ENCODE measurements at regions not wholly inside any gene's neighbourhood (a gene's known extent, or its start where the extent isn't known, plus 50 kb on each side); places are given as distances from the start of the nearest gene placed in this dataset.
"Not testable (repeated sequence)": the region's sequence is repeated elsewhere in the genome, so short reads cannot be mapped to it uniquely, and the experiment has no call there.

DNA sequence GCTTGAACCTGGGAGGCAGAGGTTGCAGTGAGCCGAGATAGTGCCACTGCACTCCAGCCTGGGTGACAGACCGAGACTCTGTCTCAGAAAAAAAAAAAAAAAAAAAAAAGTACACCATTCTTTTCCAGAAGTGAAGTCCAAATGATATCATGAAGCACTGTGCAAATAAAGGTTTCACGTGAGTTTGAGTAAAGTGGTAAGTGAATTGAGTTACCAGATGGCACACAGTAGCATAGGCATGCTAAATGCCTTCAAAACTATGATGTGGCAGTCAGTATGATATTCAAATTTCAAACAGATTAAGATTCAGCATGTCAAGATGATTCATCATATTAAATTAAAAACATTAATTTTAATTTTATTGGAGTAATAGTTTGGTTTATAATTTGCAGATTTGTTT lies 195.2 kb downstream of the TAF11L14 start:
- DNase-seq = no peak

DNA sequence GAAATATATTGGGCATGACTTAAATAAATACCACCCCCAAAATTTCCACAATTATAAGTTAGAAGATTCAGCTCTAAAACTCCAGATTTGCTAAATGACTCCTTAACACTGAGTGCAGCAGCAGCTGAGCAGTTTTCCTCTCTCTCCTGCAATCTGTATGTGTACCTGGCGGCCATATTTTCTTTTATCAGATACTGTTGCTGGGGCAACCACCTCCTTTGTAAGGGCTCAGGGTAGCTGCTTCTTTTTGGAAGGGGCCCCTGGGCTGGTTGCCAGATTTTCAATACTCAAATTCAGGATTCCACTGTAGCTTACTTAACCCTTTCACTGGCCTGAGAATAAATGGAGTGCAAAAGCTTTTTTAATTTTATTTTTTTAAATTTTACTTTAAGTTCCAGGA lies 197.0 kb downstream of the TAF11L14 start:
- no peak for DNase-seq

DNA sequence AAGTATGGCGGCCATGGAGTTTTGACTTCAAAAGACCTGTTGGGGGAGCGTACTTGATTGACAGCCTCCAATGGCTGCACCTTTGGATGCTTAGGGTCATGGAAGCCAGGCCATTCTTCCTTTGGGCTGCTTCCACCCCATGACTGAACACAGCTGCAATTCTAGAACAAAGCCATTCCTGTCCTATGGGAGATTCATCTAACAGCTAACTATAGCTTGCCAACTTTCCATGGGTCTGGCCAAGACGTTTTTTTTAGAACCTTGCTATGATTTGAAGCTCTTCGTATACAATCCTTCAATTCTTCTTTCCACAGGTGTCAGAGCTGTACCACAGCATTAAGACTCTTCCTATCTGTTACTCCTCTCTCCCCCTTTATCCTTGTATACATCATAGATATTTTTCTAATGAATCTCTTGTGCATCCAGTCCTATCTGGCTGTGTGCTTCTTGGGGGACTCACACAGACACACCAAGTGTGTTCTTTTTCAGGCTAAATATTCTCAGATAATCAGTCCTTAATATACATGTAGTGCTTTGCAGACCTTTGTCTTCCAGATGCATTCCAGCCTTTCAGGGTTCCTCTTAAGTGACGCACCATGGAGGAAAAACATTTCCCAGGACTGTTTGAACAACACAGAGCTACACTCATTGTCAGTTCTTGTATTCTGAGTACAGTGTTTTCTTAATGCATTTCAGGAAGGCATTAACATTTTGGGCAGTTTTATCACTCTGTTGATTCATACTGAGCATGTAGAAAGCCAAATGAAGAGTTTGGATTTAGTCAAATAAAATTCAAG lies 198.9 kb downstream of the TAF11L14 start:
- no peak for DNase-seq

GRCh38 chr5:17837757-17838156 lies 203.5 kb downstream of the TAF11L14 start:
- DNase-seq = no peak

DNA sequence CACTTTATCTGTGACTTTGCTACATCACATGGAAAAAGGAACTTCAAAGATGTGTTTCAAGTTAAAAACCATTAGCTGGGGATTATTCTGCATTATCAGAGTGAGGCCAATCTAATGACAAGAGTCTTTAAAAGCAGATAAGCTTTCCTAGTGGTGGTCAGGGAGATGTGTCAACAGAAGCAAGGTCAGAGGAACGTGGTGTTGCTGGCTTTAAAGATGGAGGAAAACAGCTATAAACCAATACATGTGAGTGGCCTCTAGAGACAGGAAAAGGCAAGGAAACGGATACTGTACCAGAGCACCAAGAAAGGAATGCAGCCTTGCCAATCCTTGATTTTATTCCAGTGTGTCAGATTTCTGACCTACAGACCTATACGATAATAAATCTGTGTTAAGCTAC lies 204.2 kb downstream of the TAF11L14 start:
- no peak for DNase-seq

- DNase-seq = no peak
Measured at GRCh38 chr5:17839848-17840247, 205.6 kb downstream of the TAF11L14 start.

DNA sequence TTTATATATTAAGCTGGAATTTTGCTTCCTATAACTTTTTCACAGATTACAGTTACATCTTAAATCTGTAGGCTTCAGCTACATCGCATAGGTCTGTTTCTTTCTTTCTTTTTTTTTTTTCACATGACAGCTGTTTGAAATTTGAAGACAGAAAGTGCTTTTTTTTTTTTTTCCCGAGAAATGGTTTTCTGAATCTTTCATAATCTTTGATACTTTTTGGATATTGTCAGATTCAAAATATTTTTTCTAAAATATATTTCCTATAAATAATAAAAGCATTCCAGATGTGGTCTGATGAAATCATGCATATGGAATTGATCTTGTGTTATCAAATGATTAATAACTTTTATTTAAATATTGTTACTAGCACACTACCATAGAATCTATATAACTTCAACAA lies 212.2 kb downstream of the TAF11L14 start:
- no peak for DNase-seq

DNA sequence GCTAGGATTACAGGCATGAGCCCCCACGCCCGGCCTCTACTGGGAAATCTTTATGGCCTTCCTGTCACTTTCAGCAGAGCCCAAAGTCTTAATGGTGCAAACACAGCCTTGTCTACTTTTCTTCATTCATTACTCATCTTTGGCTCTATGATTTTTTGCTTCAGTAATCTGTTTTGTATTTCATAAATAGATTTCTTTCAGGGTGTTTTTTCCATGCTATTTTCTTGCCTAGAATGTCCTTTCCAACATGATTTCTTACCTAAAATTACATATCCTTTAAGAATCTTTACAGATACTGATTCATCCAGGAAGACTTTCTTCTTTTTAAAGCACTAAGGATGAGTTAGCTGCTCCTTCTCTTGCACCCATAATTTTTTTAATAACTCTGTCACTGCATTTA lies 213.0 kb downstream of the TAF11L14 start:
- DNase-seq = no peak

DNA sequence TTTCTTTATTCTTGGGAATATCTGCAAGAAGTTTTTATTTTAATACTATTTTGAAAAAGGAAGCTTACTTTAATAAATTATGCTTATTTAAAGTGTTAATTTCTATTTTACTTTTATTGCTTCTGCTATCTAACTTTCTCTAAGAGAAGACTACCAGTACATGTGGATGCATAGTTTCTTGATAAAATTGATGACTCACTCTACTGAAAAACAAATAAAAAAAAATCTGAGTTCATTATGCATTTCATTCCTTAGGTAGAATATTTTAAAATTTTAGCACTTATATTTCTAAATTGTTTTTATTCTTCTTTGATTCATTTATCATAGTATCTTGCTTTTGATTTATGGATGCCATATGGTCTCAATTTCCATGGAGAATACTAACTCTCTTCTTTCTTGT lies 217.9 kb downstream of the TAF11L14 start:
- no peak for DNase-seq

GRCh38 chr5:17852740-17853139 lies 218.5 kb downstream of the TAF11L14 start:
- DNase-seq = no peak

- no peak for DNase-seq
Measured at GRCh38 chr5:17854901-17855300, 220.6 kb downstream of the TAF11L14 start.

GRCh38 chr5:17860660-17861315 lies 226.5 kb downstream of the TAF11L14 start:
- no peak for DNase-seq

DNA sequence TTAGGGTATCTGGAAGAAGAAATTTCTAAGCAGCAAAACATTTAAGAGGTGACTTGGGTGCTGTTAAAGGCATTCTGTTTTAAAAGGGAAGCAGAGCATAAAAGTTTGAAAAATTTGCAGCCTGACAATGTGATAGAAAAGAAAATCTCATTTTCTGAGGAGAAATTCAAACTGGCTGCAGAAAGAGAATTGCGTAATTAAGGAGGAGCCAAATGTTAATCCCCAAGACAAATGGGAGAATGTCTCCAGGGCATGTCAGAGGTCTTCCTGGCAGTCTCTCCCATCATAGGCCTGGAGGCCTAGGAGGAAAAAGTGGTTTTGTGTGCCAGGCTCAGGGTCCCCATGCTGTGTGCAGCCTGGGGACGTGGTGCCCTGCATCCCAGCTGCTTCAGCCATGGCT lies 230.6 kb downstream of the TAF11L14 start:
- DNase-seq = not testable (repeated sequence)

DNA sequence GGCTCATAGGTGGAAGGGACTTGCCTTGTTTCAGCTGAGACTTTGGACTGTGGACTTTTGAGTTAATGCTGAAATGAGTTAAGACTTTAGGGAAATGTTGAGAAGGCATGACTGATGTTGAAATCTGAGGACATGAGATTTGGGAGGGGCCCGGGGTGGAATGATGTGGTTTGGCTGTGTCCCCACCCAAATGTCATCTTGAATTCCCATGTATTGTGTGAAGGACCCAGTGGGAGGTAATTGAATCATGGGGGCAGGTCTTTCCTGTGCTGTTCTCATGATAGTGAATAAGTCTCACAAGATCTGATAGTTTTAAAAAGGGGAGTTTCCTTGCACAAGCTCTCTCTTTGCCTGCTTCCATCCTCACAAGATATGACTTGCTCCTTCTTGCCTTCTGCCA lies 231.7 kb downstream of the TAF11L14 start:
- not testable (repeated sequence) for DNase-seq

- DNase-seq = no peak
Measured at GRCh38 chr5:17872204-17872603, 237.9 kb downstream of the TAF11L14 start.

DNA sequence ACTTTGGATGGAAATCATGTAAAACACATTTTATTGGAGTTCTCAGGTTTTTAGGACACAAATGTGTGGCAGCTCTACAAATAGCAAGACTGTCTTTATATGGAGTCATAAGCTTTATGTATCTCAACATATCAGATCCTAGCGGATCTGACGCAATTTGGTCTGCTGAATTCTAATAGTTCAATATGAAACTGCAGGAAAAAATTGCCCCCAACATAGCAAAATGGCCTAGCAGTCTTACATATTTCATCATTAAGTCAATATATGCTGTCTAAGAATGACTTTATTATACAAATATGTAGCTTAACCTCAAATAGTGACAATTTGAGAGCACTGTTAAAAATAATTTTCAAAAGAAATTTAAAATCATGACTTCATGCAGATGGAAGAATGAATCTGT lies 244.3 kb downstream of the TAF11L14 start:
- no peak for DNase-seq

- no peak for DNase-seq
Measured at GRCh38 chr5:17879276-17879675, 245.0 kb downstream of the TAF11L14 start.

- no peak for DNase-seq
Measured at GRCh38 chr5:17880869-17881268, 246.6 kb downstream of the TAF11L14 start.

DNA sequence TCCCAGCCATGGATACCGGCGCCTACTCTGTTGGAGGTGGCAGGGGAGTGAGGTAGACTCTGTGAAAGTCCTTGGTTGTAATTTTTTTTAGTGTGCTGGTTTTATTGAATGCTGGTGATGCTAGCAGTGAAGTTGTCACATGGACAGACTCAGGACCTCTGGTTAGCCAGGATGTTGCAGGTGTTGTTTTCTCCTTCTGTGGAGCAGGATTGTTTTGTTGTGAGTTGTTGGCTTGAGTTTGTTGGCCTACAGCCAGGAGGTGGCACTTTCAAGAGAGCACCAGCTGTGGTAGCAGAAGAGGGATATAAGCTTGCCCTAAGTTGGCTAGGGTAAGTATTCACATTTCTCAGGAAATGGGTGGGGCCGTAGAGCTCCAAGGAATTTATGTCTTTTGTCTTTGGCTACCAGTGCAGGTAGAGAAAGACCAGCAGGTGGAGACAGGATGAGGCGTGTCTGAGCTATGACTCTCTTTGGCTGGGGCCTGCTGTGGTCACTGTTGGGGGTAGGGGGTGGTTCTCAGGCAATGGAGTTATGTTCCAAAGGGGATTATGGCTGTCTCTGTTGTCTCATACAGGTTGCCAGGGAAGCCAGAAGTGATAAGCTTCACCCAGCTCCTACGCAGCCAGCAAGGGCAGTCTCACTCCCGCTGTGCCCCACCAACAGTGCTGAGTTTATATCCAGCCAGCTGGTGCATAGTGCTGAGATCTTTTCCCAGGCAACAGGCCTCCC lies 248.7 kb downstream of the TAF11L14 start:
- DNase-seq = no peak

DNA sequence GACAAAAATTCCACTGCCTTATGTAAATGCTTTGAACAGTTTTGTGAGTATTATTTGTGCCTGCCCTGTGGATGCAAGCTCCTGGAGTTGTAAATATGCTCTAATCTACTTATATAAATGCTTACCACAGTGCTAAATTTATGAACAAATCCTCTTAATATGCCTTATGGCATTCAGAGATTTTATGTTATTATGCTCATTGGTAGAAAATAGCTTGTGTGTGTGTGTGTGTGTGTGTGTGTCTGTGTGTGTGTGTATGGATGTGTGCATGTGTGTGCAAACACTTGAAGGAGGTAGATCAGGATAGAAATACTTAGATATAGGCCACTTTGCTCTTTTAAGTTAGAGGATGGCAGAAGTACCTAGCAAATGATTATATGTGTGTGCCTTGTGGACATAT lies 253.9 kb downstream of the TAF11L14 start:
- no peak for DNase-seq

DNA sequence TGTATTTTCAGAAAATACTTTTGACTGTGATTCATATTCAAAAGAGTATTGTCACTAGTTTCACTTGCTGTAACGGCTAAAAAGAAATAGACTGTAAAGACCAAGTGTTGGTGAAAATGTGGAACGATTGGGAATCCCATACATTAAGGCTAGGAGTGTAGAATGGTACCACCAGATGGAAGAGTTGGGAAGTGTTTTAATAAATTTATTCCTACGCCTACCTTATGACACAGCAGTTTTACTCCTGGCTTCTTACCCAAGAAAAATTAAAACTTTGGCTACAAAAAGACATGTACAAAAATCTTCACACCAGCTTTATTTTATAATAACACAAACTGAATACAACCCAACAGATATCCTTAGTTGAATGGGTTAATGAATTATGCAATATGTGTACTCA lies 256.2 kb downstream of the TAF11L14 start:
- no peak for DNase-seq

GRCh38 chr5:17891881-17892280 lies 257.6 kb downstream of the TAF11L14 start:
- DNase-seq = no peak

DNA sequence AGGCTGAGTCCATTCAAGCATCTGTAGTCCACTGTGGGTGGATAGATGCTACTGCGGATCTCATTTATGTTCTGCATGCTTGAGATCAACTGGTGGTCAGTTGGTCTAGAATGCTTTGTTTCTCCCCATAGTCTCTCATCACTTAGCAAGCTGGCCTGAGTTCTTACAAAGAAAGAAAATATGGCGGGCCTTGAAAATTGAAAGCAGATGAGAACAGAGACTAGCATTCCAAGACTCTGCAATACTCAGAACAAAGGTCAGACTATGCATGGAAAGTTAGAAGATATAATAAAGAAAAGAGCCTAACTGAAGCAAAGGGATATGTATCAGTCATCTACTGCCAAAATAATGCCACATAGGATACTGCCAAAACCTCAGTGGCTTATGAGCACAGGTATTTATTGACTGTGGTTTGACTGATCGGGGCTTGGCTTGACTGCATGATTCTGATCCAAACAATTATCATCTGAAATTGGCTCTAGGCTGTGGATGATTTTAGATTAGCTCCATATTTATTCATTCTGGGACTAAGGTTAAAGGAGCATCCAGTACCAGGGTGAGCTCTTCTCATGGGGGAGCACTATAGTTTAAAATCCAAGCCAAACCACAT lies 258.9 kb downstream of the TAF11L14 start:
- DNase-seq = no peak
